K562 (cell line): ENCODE measurements at regions not wholly inside any gene's neighbourhood (a gene's known extent, or its start where the extent isn't known, plus 50 kb on each side); places are given as distances from the start of the nearest gene placed in this dataset.

Source experiments
- ATAC-seq: fragments of 200-7000 bp; cut with Tn5 transposase; 3 replicates; pipeline ENCODE4 v1.9.1; 2020; ENCODE audit warnings: moderate library complexity
- BruUV-seq: library from RNA; stranded (reverse); fragments of 400-500 nt; replicated peaks from 2 replicates; lab custom pipeline; 2021; lab: Mats Ljungman, UMichigan
- CTCF ChIA-PET: fragments of 300-600 bp; formaldehyde crosslinking; extraction: SDS; loops from one replicate; lab custom pipeline; 2021; ENCODE audit warnings: low intra/inter-chr PET ratio; lab: Yijun Ruan, JAX
- POLR2A ChIA-PET: fragments of 300-600, 350-650 bp; sonication (Branson Sonifier 250); formaldehyde crosslinking; extraction: SDS; loops from one replicate; lab custom pipeline; 2021; ENCODE audit warnings: antibody characterized with exemption, inconsistent platforms; lab: Yijun Ruan, JAX
- DNase-seq, 4 experiments: peaks; one replicate each; pipeline versions ENCODE4 v3.0.0 to v3.0.0-alpha.2; 2011 to 2018; ENCODE audit warnings: low spot score in 3 of 4, mixed read lengths in 3 of 4; ENCODE audit errors: extremely low read depth in 1 of 4
- FAIRE-seq: peaks from 2 replicates; lab custom pipeline; 2011; peaks lifted over from hg19 to GRCh38; lab: Jason Lieb, UNC
- H2AFZ ChIP-seq: 2 replicates; pipeline ENCODE4 v1.6.0; 2011; ENCODE audit warnings: low read depth, low read length, control low read depth, inconsistent platforms
- H3K27ac ChIP-seq: fragments of 200-600 bp; 3 replicates; pipeline ENCODE4 v1.8.0; 2011; ENCODE audit warnings: low read depth, mild to moderate bottlenecking, control low read depth, inconsistent platforms, low read length, moderate library complexity, mixed read lengths; ENCODE audit errors: extremely low read depth
- H3K27me3 ChIP-seq, 2 experiments: fragments of 300-600 bp in 1 of 2; 2 replicates in 1 of 2; 3 replicates in 1 of 2; pipeline versions ENCODE4 v1.6.0 to v1.8.0; 2011; ENCODE audit warnings: inconsistent platforms in 2 of 2, low read length in 2 of 2, mild to moderate bottlenecking in 1 of 2, mixed read lengths in 1 of 2, moderate library complexity in 1 of 2; ENCODE audit not compliant: control insufficient read depth in 2 of 2, insufficient read depth in 2 of 2
- H3K36me3 ChIP-seq: fragments of 300-600 bp; 3 replicates; pipeline ENCODE4 v1.8.0; 2011; ENCODE audit warnings: mild to moderate bottlenecking, low read length, inconsistent platforms; ENCODE audit not compliant: control insufficient read depth, insufficient read depth
- H3K4me1 ChIP-seq, 2 experiments: fragments of 200-600 bp in 1 of 2; replicated peaks in 1 of 2; 2 replicates in 1 of 2; 3 replicates in 1 of 2; pipeline versions ENCODE4 v1.5.1 to v1.8.0; 2011; ENCODE audit warnings: inconsistent platforms in 2 of 2, low read length in 2 of 2, mild to moderate bottlenecking in 1 of 2, mixed read lengths in 1 of 2, moderate library complexity in 1 of 2; ENCODE audit not compliant: control insufficient read depth in 2 of 2, insufficient read depth in 2 of 2
- H3K4me2 ChIP-seq: 2 replicates; pipeline ENCODE4 v1.6.1; 2011; ENCODE audit warnings: low read length, control low read depth, inconsistent platforms, mixed read lengths; ENCODE audit not compliant: insufficient read depth
- H3K4me3 ChIP-seq: fragments of 200-600 bp; sonication (generic), shearing (Covaris generic); 2 replicates; pipeline ENCODE4 v1.5.1; 2016; ENCODE audit warnings: control low read depth, inconsistent platforms
- H3K79me2 ChIP-seq: fragments of 200-600 bp; 3 replicates; pipeline ENCODE4 v1.8.0; 2011; ENCODE audit warnings: low read length, inconsistent platforms; ENCODE audit not compliant: control insufficient read depth, insufficient read depth
- H3K9ac ChIP-seq, 2 experiments: 2 replicates each; pipeline versions ENCODE4 v1.6.0 to v1.6.1; 2011; ENCODE audit warnings: low read depth in 2 of 2, low read length in 2 of 2, control low read depth in 1 of 2, inconsistent platforms in 1 of 2, mild to moderate bottlenecking in 1 of 2, mixed read lengths in 1 of 2; ENCODE audit not compliant: insufficient read depth in 1 of 2
- H3K9me1 ChIP-seq: one replicate; pipeline ENCODE4 v1.6.0; 2011; ENCODE audit warnings: inconsistent platforms, mild to moderate bottlenecking, low read length, moderate library complexity; ENCODE audit not compliant: control insufficient read depth, insufficient read depth
- H3K9me3 ChIP-seq: replicated peaks from 2 replicates; pipeline ENCODE4 v1.5.1; 2011; ENCODE audit warnings: low read depth, low read length, inconsistent platforms; ENCODE audit not compliant: control insufficient read depth, insufficient read depth
- H4K20me1 ChIP-seq: replicated peaks from 2 replicates; pipeline ENCODE4 v1.6.1; 2011; ENCODE audit warnings: low read length, inconsistent platforms, mixed read lengths; ENCODE audit not compliant: control insufficient read depth, insufficient read depth
- CTBP1 ChIP-seq: fragments of 450-650 bp; IDR thresholded peaks from 2 replicates; pipeline ENCODE4 v1.6.1; 2016; ENCODE audit warnings: borderline replicate concordance
- ETS2 ChIP-seq: IDR thresholded peaks from 2 replicates; pipeline ENCODE4 v1.6.1; 2016; ENCODE audit warnings: borderline replicate concordance, missing genetic modification characterization, mild to moderate bottlenecking, moderate library complexity, missing compliant biosample characterization; ENCODE audit not compliant: poor library complexity, severe bottlenecking
- KLF6 ChIP-seq: fragments of 250-450 bp; sonication (Bioruptor Pico); IDR thresholded peaks from 2 replicates; pipeline ENCODE4 v1.4.0; 2020; ENCODE audit warnings: mild to moderate bottlenecking, moderate library complexity, borderline replicate concordance
- MEF2D ChIP-seq: conservative IDR thresholded peaks from 2 replicates; pipeline ENCODE4 v1.6.1; 2016; ENCODE audit warnings: low read depth, missing genetic modification characterization, missing compliant biosample characterization
- PTRF ChIP-seq: fragments of 450-650 bp; IDR thresholded peaks from 2 replicates; pipeline ENCODE4 v1.6.1; 2016; ENCODE audit warnings: mild to moderate bottlenecking, missing genetic modification characterization, missing compliant biosample characterization
- PTTG1 ChIP-seq: fragments of 450-650 bp; IDR thresholded peaks from 2 replicates; pipeline ENCODE4 v1.6.1; 2016; ENCODE audit warnings: low read depth, mild to moderate bottlenecking, missing genetic modification characterization, missing compliant biosample characterization
- ZNF561 ChIP-seq: fragments of 450-650 bp; formaldehyde crosslinking; conservative IDR thresholded peaks from 2 replicates; pipeline ENCODE4 v1.4.0; 2020; ENCODE audit warnings: mild to moderate bottlenecking, moderate library complexity
- WGBS: fragments of 100-300 bp; shearing (Covaris generic); methylation state at CpG from one replicate; pipeline ENCODE4 v1.1.6; 2016; ENCODE audit warnings: low coverage, mixed read lengths; ENCODE audit not compliant: insufficient coverage; ENCODE audit errors: missing lambda C conversion rate; 5-methylcytosine and 5-hydroxymethylcytosine counted together
- in situ Hi-C: fragments of 300-500 bp; cut with MboI; formaldehyde crosslinking; loops from 4 replicates; pipeline ENCODE4 v1.15.0; 2018; ENCODE audit warnings: inconsistent platforms, mixed read lengths
- intact Hi-C: fragments of 100-400 bp; cut with micrococcal nuclease; formaldehyde crosslinking; loops from 2 replicates; pipeline ENCODE4 v1.14.2; 2022

- intact Hi-C loops: no loop called here
- no peak overlapping the region for H3K27ac ChIP-seq
- in situ Hi-C loops: no loop called here
- no peak for FAIRE-seq
- ATAC-seq: no peak
- H4K20me1 ChIP-seq: no peaks in the 10 kb centered on the region
- H3K4me1 ChIP-seq: no peaks in the 10 kb centered on the region; a peak in 2 of 5 replicates
- no TSS peak for BruUV-seq
- WGBS: 18% methylated on average over 4 of the region's 4 CpGs
- no peak for DNase-seq
- H3K79me2 ChIP-seq: no peaks in the 10 kb centered on the region
- H3K9me3 ChIP-seq: no peaks in the 10 kb centered on the region
- peak; percentile 23; the same call in 1 of the 2 replicates for TF ChIP-seq CTBP1
- peak; percentile 42; the same call in 1 of the 2 replicates for TF ChIP-seq MEF2D (tag)
- TF ChIP-seq PTRF (tag): peak; percentile 43; the same call in 1 of the 2 replicates
- TF ChIP-seq KLF6 (CRISPR knock-in tag): no peak
- no peak for TF ChIP-seq ETS2 (tag)
- 0 out of 2 replicates have a peak, but pooled peaks have one; percentile 23 for TF ChIP-seq PTTG1
- no peak for TF ChIP-seq ZNF561 (CRISPR knock-in tag)
- TF ChIP-seq, all 486 proteins: peak for 4
- Histone ChIP-seq H3K9me1 (no peaks in the 10 kb centered on the region), H3K4me2 (no peak overlapping the region), H3K27me3 (peaks cover 0 to 20% of the 10 kb centered on the region in 2 experiments; a peak in 1 of 5 replicates), H3K36me3 (no peaks in the 10 kb centered on the region), H3K9ac (no peak overlapping the region), H3K4me3 (no peak overlapping the region), H2AFZ (no peak overlapping the region)
- POLR2A ChIA-PET: no interaction called here
- CTCF ChIA-PET: no interaction called here
These were observed 125.8 kb upstream of the SHB start for GRCh38 chr9:38194870-38195269.
